ENCODE measurements at regions not wholly inside any gene's neighbourhood (a gene's known extent, or its start where the extent isn't known, plus 50 kb on each side); places are given as distances from the start of the nearest gene placed in this dataset.

DNA sequence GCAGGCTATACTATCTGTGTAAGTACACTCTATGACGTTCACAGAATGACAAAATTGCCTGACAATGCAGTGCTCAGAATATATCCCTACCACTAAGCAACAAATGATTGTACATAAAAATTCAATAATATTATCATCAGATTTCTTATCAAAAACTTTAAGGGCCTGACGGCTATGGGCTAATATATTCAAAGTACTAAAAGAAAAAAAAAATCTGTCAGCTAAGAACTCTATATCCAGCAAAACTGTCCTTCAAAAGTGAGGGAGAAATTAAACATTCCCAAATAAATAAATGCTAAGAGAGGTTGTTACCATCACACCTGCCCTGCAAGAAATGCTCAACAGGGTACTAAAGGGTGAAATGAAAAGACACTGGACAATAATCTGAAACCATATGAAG is 127.3 kb downstream of the TM2D1 start:
- no peak for TF ChIP-seq EZH2phosphoT487 (IDR thresholded peaks at IDR 0.05; ENCODE audit: insufficient read depth, low read depth)
- no peak for TF ChIP-seq EZH2 (IDR thresholded peaks at IDR 0.05; ENCODE audit: insufficient read depth, poor library complexity, severe bottlenecking)

Measured in GM23248 (cell line).